ENCODE measurements at regions not wholly inside any gene's neighbourhood (a gene's known extent, or its start where the extent isn't known, plus 50 kb on each side); places are given as distances from the start of the nearest gene placed in this dataset.

- intact Hi-C loops (cut with DNase I; ENCODE audit: low total_unique reads), result no loop called here
- 28 to 52% (median 32%) methylated on average over 1 of the region's 1 CpG for WGBS, 5 donors
- H3K36me3 ChIP-seq, result no peaks in the 10 kb centered on the region
- no peaks in the 10 kb centered on the region for H3K27me3 ChIP-seq
- H3K4me3 ChIP-seq, result no peak overlapping the region
- no peak for TF ChIP-seq POLR2A (IDR thresholded peaks at IDR 0.05)
- TF ChIP-seq POLR2AphosphoS5 (IDR thresholded peaks at IDR 0.05), result no peak
- no peak for TF ChIP-seq EP300 (IDR thresholded peaks at IDR 0.05)
- TF ChIP-seq CTCF (IDR thresholded peaks at IDR 0.05), result no peak
- H3K9me3 ChIP-seq, result no peaks in the 10 kb centered on the region
- H3K4me1 ChIP-seq, result no peaks in the 10 kb centered on the region
- no peak overlapping the region for H3K27ac ChIP-seq
- peak in 1 of 2 donors; percentile 27 for DNase-seq
Measured at GRCh38 chr2:185643434-185643833, 95.2 kb upstream of the FSIP2 start.

- 55 to 73% (median 63%) methylated on average over 3 of the region's 3 CpGs for WGBS, 5 donors
- Histone ChIP-seq H3K4me3 (no peak overlapping the region), H3K36me3 (no peaks in the 10 kb centered on the region), H3K27ac (no peak overlapping the region), H3K4me1 (no peaks in the 10 kb centered on the region), H3K27me3 (no peaks in the 10 kb centered on the region), H3K9me3 (no peaks in the 10 kb centered on the region)
- DNase-seq, result peak in 1 of 2 donors; percentile 70
- TF ChIP-seq EP300 (IDR thresholded peaks at IDR 0.05) (no peak), POLR2A (IDR thresholded peaks at IDR 0.05) (no peak), CTCF (IDR thresholded peaks at IDR 0.05) (no peak), POLR2AphosphoS5 (IDR thresholded peaks at IDR 0.05) (no peak)
- intact Hi-C loops (cut with DNase I; ENCODE audit: low total_unique reads), result no loop called here
Measured at GRCh38 chr2:185644828-185645227, 93.8 kb upstream of the FSIP2 start.

- intact Hi-C loops (cut with DNase I; ENCODE audit: low total_unique reads), result no loop called here
- Histone ChIP-seq H3K9me3 (no peaks in the 10 kb centered on the region), H3K27ac (no peak overlapping the region), H3K27me3 (no peaks in the 10 kb centered on the region), H3K4me1 (no peaks in the 10 kb centered on the region), H3K4me3 (no peak overlapping the region), H3K36me3 (no peaks in the 10 kb centered on the region)
- 74 to 94% (median 87%) methylated on average over 1 of the region's 1 CpG for WGBS, 5 donors
- peak in 1 of 2 donors; percentile 18 for DNase-seq
- no peak for TF ChIP-seq EP300 (IDR thresholded peaks at IDR 0.05)
Measured at GRCh38 chr2:185645529-185645928, 93.1 kb upstream of the FSIP2 start.

- H3K4me1 ChIP-seq, result no peaks in the 10 kb centered on the region
- no peak overlapping the region for H3K27ac ChIP-seq
- no peaks in the 10 kb centered on the region for H3K27me3 ChIP-seq
- TF ChIP-seq EP300 (IDR thresholded peaks at IDR 0.05), result no peak
- no peak for TF ChIP-seq CTCF (IDR thresholded peaks at IDR 0.05)
- no peak for TF ChIP-seq POLR2A (IDR thresholded peaks at IDR 0.05)
- no peak for TF ChIP-seq POLR2AphosphoS5 (IDR thresholded peaks at IDR 0.05)
- no peak overlapping the region for H3K4me3 ChIP-seq
- DNase-seq, result no peak
- WGBS, 5 donors, result 75 to 82% (median 79%) methylated on average over 2 of the region's 2 CpGs
- H3K36me3 ChIP-seq, result no peaks in the 10 kb centered on the region
- intact Hi-C loops (cut with DNase I; ENCODE audit: low total_unique reads), result no loop called here
- no peaks in the 10 kb centered on the region for H3K9me3 ChIP-seq
Measured at GRCh38 chr2:185658750-185659149, 79.9 kb upstream of the FSIP2 start.

- 90 to 98% (median 92%) methylated on average over 1 of the region's 1 CpG for WGBS, 5 donors
- Histone ChIP-seq H3K27me3 (no peaks in the 10 kb centered on the region), H3K27ac (no peak overlapping the region), H3K36me3 (no peaks in the 10 kb centered on the region), H3K9me3 (no peaks in the 10 kb centered on the region), H3K4me1 (no peaks in the 10 kb centered on the region), H3K4me3 (no peak overlapping the region)
- no peak for DNase-seq
- no peak for TF ChIP-seq POLR2A (IDR thresholded peaks at IDR 0.05)
- TF ChIP-seq CTCF (IDR thresholded peaks at IDR 0.05), result no peak
- TF ChIP-seq EP300 (IDR thresholded peaks at IDR 0.05), result no peak
- TF ChIP-seq POLR2AphosphoS5 (IDR thresholded peaks at IDR 0.05), result no peak
- intact Hi-C loops (cut with DNase I; ENCODE audit: low total_unique reads), result no loop called here
Measured at GRCh38 chr2:185663811-185664210, 74.8 kb upstream of the FSIP2 start.

Data from stomach (tissue), 8 donors.